HG03064 (cell line): ENCODE measurements at regions not wholly inside any gene's neighbourhood (a gene's known extent, or its start where the extent isn't known, plus 50 kb on each side); places are given as distances from the start of the nearest gene placed in this dataset.

ENCODE experiments used
- ATAC-seq: cut with Tn5 transposase; IDR thresholded peaks from one replicate; pipeline ENCODE4 v1.9.1; 2021; ENCODE audit warnings: low read depth; ENCODE audit not compliant: unreplicated experiment

- no peak for ATAC-seq
Measured at GRCh38 chr16:50469744-50470321, 78.4 kb upstream of the NKD1 start.

GRCh38 chr16:50469121-50469743, 79.0 kb upstream of the NKD1 start:
- ATAC-seq, result no peak

- no peak for ATAC-seq
Measured at GRCh38 chr16:50468749-50469078, 79.5 kb upstream of the NKD1 start.

GRCh38 chr16:50467943-50468748, 80.0 kb upstream of the NKD1 start:
- ATAC-seq, result no peak

GRCh38 chr16:50467559-50467942, 80.6 kb upstream of the NKD1 start:
- no peak for ATAC-seq

- no peak for ATAC-seq
Measured at GRCh38 chr16:50466170-50466569, 82.0 kb upstream of the NKD1 start.

- no peak for ATAC-seq
Measured at GRCh38 chr16:50464325-50465290, 83.6 kb upstream of the NKD1 start.

GRCh38 chr16:50463581-50464324, 84.4 kb upstream of the NKD1 start:
- ATAC-seq, result no peak

GRCh38 chr16:50462793-50463507, 85.2 kb upstream of the NKD1 start:
- ATAC-seq, result no peak

- no peak for ATAC-seq
Measured at GRCh38 chr16:50461400-50461760, 86.8 kb upstream of the NKD1 start.

GRCh38 chr16:50460538-50461399, 87.4 kb upstream of the NKD1 start:
- ATAC-seq, result no peak

GRCh38 chr16:50459496-50460080, 88.6 kb upstream of the NKD1 start:
- no peak for ATAC-seq

GRCh38 chr16:50458667-50459495, 89.3 kb upstream of the NKD1 start:
- no peak for ATAC-seq

GRCh38 chr16:50457979-50458491, 89.2 kb upstream of the BRD7 start:
- no peak for ATAC-seq

- no peak for ATAC-seq
Measured at GRCh38 chr16:50457423-50457822, 88.6 kb upstream of the BRD7 start.

GRCh38 chr16:50455288-50455845, 86.6 kb upstream of the BRD7 start:
- ATAC-seq, result no peak

GRCh38 chr16:50453446-50453845, 84.7 kb upstream of the BRD7 start:
- ATAC-seq, result no peak
